Muscle of leg (tissue), 3 donors: ENCODE measurements at regions not wholly inside any gene's neighbourhood (a gene's known extent, or its start where the extent isn't known, plus 50 kb on each side); places are given as distances from the start of the nearest gene placed in this dataset.

Experiments
- DNase-seq: peaks from one replicate; pipeline ENCODE4 v3.0.0; 2013
- H3K27ac ChIP-seq: one replicate; pipeline ENCODE4 v1.5.1; 2013; ENCODE audit warnings: mild to moderate bottlenecking, low read length, control low read depth
- H3K27me3 ChIP-seq: one replicate; pipeline ENCODE4 v1.6.1; 2013; ENCODE audit warnings: low read length; ENCODE audit not compliant: control insufficient read depth, insufficient read depth
- H3K36me3 ChIP-seq: one replicate; pipeline ENCODE4 v1.6.1; 2013; ENCODE audit warnings: low read length; ENCODE audit not compliant: control insufficient read depth, insufficient read depth
- H3K4me1 ChIP-seq: one replicate; pipeline ENCODE4 v1.6.1; 2013; ENCODE audit warnings: low read length; ENCODE audit not compliant: control insufficient read depth, insufficient read depth
- H3K4me3 ChIP-seq: one replicate; pipeline ENCODE4 v1.5.1; 2013; ENCODE audit warnings: low read length, control low read depth
- H3K9me3 ChIP-seq: replicated peaks from 2 replicates; pipeline ENCODE4 v1.6.1; 2013; ENCODE audit warnings: low read depth, low read length; ENCODE audit not compliant: control insufficient read depth
- WGBS: methylation state at CpG from one replicate; pipeline ENCODE4 v1.1.5; 2013; ENCODE audit warnings: missing lambda C conversion rate; ENCODE audit not compliant: insufficient coverage; 5-methylcytosine and 5-hydroxymethylcytosine counted together

DNA sequence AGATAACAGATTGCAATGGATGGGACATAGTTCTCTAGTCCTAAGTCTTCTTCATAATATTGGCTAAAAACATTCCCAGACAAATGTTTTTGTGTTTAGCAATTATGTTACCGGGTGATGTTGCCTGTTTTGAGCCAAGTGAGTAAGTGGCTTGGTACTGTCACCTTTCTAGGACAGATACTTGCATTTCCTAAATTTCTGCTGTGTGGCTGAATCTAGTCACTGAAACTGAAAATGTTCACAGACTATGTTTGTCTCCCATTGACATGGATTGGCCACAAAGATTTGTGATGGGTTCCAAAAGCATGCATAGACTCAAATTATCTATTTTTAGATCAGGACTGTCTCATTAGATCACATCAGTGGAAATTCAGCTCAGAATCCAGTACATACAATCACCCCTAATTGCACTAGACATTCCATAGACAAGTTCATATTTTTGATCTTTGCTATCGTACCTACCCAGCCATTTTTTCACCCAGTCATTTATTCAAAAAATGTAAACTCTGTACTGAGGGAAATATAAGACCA, 1222.1 kb upstream of the AUTS2 start:
- no peak overlapping the region for H3K27ac ChIP-seq
- WGBS = no CpG with 5 or more reads among the region's 2 CpGs
- no peaks in the 10 kb centered on the region for H3K4me1 ChIP-seq
- H3K4me3 ChIP-seq = no peak overlapping the region
- peaks cover 2% of the 10 kb centered on the region for H3K27me3 ChIP-seq
- H3K9me3 ChIP-seq = no peaks in the 10 kb centered on the region
- no peak for DNase-seq
- no peaks in the 10 kb centered on the region for H3K36me3 ChIP-seq

DNA sequence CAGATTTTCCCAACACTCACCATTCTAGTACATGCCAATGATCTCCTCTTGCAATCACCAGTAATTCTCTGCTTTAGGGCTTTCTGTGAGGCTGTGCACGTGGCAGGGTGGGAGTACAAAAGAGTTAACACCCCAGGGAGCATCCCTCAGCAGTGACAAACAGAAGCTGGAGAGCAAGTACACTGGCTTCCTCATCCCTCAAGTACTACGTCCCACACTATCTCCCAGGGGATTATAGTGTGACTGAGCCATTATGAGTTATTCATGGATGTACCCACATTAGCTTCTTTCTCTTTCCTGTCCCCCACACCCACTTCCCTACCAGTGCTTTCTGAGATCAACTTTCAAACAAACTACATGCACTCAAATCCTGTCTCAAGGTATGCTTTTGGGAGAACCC, 1216.5 kb upstream of the AUTS2 start:
- Histone ChIP-seq H3K4me1 (no peaks in the 10 kb centered on the region), H3K36me3 (no peaks in the 10 kb centered on the region), H3K27ac (no peak overlapping the region), H3K9me3 (peaks cover 2% of the 10 kb centered on the region), H3K4me3 (no peak overlapping the region), H3K27me3 (no peaks in the 10 kb centered on the region)
- no peak for DNase-seq
- WGBS = no CpG with 5 or more reads among the region's 2 CpGs

DNA sequence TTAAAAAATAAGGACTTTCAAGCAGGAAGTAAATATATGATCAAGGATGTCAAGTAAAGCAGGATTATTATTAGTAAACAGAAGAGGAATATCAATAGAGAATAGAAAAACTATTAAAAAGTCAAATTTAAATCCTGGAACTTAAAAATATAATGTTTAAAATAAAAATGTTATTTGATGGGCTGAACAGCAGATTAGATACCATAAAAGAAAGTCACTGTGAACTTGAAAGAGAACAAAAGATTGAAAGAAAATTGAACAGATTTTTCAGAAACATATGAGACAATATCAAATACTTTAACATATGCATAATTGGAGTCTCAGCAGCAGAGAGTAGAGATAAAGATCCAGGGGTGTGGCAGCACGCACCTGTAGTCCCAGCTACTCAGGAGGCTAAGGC, 1213.7 kb upstream of the AUTS2 start:
- DNase-seq = no peak
- peaks cover 2% of the 10 kb centered on the region for H3K9me3 ChIP-seq
- no peak overlapping the region for H3K27ac ChIP-seq
- no peaks in the 10 kb centered on the region for H3K4me1 ChIP-seq
- H3K4me3 ChIP-seq = no peak overlapping the region
- H3K27me3 ChIP-seq = no peaks in the 10 kb centered on the region
- 86% methylated on average over 1 of the region's 1 CpG for WGBS
- H3K36me3 ChIP-seq = no peaks in the 10 kb centered on the region

DNA sequence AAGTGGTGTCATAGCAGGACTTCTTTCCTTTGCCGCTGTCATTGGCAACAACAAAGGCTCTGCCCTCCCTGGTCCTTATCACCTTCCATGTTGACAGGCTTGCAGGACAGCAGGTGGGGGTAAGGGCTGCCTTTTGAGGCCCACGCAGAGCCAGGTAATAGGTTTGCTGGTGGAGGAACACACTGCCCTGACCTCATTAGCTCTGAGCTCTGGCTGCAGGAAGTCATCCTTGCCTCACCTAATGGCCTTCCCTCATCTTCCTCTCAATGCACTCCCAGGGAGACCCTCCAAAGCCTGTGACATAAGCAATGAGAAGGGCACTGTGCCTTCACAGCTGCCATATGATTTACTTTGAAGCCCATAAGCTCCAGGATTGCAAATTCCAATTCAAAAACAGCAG, 1205.2 kb upstream of the AUTS2 start:
- H3K4me3 ChIP-seq = no peak overlapping the region
- DNase-seq = no peak
- no peaks in the 10 kb centered on the region for H3K9me3 ChIP-seq
- WGBS = no CpG with 5 or more reads among the region's 2 CpGs
- H3K27me3 ChIP-seq = no peaks in the 10 kb centered on the region
- H3K4me1 ChIP-seq = no peaks in the 10 kb centered on the region
- H3K36me3 ChIP-seq = no peaks in the 10 kb centered on the region
- no peak overlapping the region for H3K27ac ChIP-seq

DNA sequence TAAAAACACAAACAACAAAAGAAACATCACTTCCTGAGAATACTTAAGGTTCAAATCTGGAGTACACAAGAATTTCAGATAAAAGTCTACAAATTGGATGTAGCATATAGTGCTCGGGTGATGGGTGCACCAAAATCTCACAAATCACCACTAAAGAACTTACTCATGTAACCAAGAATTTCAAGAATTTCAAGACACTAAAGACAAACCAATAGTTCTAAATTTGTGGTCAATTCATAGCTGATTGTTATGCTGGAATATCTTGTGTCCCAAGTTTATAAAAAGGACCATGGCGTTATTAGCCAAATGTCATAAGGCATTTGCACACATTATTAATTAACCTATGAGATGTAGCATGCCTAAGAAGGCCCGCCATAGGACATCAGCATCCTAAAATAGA, 1204.1 kb upstream of the AUTS2 start:
- WGBS = no CpG with 5 or more reads among the region's 3 CpGs
- Histone ChIP-seq H3K36me3 (no peaks in the 10 kb centered on the region), H3K27me3 (no peaks in the 10 kb centered on the region), H3K4me3 (no peak overlapping the region), H3K27ac (no peak overlapping the region), H3K4me1 (no peaks in the 10 kb centered on the region), H3K9me3 (no peaks in the 10 kb centered on the region)
- DNase-seq = no peak

DNA sequence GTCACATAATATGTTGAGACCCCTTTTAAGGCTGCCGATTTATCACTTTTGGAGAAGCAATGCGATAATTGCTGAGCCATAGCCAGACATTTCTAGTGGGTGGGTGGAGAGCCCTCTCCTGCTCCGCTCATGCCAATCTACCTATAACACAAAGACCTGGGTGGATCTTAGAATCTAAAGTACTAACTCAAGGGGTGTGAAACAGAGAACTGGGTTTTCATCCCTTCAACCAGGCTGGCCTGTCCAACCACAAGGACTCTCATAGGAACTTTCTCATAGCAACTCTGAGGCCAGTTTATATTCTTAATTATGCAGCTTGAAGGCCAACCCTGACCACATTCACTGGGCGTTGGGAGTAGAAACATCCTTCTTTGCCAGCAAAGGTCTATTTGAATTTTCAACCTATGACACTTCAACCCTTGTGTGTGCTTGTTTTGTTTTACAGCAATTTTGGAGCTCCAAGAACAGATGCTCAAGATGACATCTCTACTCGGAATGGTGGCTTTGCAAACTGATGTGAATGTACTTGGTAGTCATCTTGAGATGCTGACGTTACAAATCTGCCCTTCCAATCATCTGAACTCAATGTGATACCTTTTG, 1198.2 kb upstream of the AUTS2 start:
- Histone ChIP-seq H3K4me3 (no peak overlapping the region), H3K9me3 (no peaks in the 10 kb centered on the region), H3K27ac (no peak overlapping the region), H3K27me3 (no peaks in the 10 kb centered on the region), H3K4me1 (no peaks in the 10 kb centered on the region), H3K36me3 (no peaks in the 10 kb centered on the region)
- DNase-seq = no peak
- WGBS = 83% methylated on average over 1 of the region's 6 CpGs

DNA sequence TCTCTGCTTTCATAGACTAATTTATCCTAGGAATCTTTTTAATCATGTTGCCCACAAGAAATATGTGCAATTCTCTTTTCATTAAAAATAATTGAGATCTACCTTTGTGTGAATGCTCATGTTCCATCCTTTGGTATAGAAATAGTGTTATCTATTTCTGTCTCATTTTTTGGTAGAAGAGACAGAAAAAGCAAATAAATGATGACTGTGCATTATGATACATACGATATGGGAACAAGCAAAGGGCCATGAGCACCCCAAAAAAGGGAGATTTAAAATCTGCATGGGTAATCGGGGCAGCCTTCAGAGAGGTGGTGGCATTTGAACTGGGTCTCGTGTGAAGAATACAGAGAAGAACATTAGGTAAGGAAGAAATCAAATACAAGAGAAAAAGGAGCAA, 1197.5 kb upstream of the AUTS2 start:
- DNase-seq = no peak
- H3K36me3 ChIP-seq = no peaks in the 10 kb centered on the region
- H3K9me3 ChIP-seq = no peaks in the 10 kb centered on the region
- no peak overlapping the region for H3K27ac ChIP-seq
- H3K4me1 ChIP-seq = no peaks in the 10 kb centered on the region
- WGBS = 92% methylated on average over 3 of the region's 3 CpGs
- no peak overlapping the region for H3K4me3 ChIP-seq
- no peaks in the 10 kb centered on the region for H3K27me3 ChIP-seq

DNA sequence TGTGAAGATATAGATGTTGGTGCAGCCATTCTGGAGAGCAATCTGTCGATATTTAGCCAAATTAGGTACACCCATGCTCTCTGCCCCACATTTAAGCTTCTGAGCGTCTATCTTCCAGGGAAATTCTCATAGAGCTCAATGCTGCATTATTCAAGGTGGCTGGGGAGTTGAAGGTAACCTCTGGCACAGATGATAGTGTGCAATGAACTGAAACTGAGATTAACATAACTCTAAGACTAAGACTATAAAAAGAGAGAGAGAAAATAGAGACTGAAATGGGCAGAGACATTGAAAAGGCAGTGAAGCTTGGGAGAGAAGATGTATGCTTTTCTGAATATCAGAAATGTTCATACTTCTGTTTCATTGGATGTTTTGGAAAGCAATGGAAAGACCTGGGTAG, 1197.0 kb upstream of the AUTS2 start:
- no peak overlapping the region for H3K27ac ChIP-seq
- no peaks in the 10 kb centered on the region for H3K27me3 ChIP-seq
- WGBS = no CpG with 5 or more reads among the region's 2 CpGs
- H3K9me3 ChIP-seq = no peaks in the 10 kb centered on the region
- no peak overlapping the region for H3K4me3 ChIP-seq
- DNase-seq = no peak
- no peaks in the 10 kb centered on the region for H3K4me1 ChIP-seq
- H3K36me3 ChIP-seq = no peaks in the 10 kb centered on the region

DNA sequence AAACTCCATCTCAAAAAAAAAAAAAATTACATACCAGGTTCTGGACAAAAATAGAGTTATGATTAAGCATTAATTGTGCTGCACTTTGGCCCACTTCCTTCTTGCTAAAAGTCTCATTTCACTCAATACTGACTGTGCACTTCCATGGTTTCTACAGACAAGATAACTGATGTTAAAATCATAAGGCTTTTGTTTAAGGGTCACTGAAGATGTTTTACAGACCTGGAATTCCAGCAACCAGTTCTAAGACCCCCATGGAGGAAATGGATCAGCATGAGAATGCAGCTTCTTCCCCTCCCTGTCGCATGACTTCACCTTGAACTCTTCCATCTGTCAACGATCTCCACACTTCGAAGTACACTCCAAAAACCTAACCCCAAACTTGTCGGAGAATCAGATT, 1191.8 kb upstream of the AUTS2 start:
- no peaks in the 10 kb centered on the region for H3K4me1 ChIP-seq
- no peak for DNase-seq
- WGBS = 50% methylated on average over 4 of the region's 4 CpGs
- no peak overlapping the region for H3K27ac ChIP-seq
- no peak overlapping the region for H3K4me3 ChIP-seq
- no peaks in the 10 kb centered on the region for H3K9me3 ChIP-seq
- H3K36me3 ChIP-seq = no peaks in the 10 kb centered on the region
- no peaks in the 10 kb centered on the region for H3K27me3 ChIP-seq

DNA sequence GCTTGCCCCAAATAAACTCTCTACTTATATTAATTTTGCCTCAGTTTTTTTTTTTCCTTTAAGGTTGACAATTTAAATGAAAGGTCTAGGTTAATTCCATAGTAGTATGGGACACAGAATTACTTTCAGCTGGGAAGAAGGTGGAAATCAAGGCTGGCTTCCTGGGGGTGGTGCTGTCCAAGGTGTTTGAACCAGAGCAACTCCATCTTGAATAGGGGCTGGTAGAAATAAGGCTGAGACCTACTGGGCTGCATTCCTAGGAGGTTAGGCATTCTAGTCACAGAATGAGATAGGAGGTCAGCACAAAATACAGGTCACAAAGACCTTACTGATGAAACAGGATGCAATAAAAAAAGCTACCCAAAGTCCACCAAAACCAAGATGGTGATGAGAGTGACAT, 1190.8 kb upstream of the AUTS2 start:
- Histone ChIP-seq H3K27me3 (no peaks in the 10 kb centered on the region), H3K27ac (no peak overlapping the region), H3K9me3 (no peaks in the 10 kb centered on the region), H3K4me3 (no peak overlapping the region), H3K36me3 (no peaks in the 10 kb centered on the region), H3K4me1 (no peaks in the 10 kb centered on the region)
- no peak for DNase-seq

DNA sequence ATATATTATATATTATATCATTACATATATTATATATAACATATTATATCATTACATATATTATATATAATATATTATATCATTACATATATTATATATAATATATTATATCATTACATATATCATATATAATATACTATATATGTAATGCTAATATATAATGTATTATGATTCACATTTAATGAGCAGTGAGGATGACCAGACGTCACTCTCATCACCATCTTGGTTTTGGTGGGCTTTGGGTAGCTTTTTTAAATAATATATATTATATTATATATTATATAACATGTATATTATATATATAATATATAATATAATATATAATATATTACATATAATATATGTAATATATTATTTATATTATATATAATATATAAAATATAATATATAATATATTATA, 1189.4 kb upstream of the AUTS2 start:
- H3K36me3 ChIP-seq = no peaks in the 10 kb centered on the region
- H3K4me3 ChIP-seq = no peak overlapping the region
- WGBS = no CpG with 5 or more reads among the region's 1 CpG
- no peaks in the 10 kb centered on the region for H3K9me3 ChIP-seq
- no peak overlapping the region for H3K27ac ChIP-seq
- no peaks in the 10 kb centered on the region for H3K27me3 ChIP-seq
- H3K4me1 ChIP-seq = no peaks in the 10 kb centered on the region
- no peak for DNase-seq
